ENCODE measurements at regions not wholly inside any gene's neighbourhood (a gene's known extent, or its start where the extent isn't known, plus 50 kb on each side); places are given as distances from the start of the nearest gene placed in this dataset.
"Not testable (repeated sequence)": the region's sequence is repeated elsewhere in the genome, so short reads cannot be mapped to it uniquely, and the experiment has no call there.

GRCh38 chr17:36850790-36851189 lies 86.5 kb upstream of the LHX1 start:
- Mint-ChIP-seq H3K9me3 (peaks cover 2% of the 10 kb centered on the region), H3K4me1 (peaks cover 2% of the 10 kb centered on the region), H3K4me3 (no peak overlapping the region), H3K36me3 (peaks cover 1% of the 10 kb centered on the region), H3K27me3 (peaks cover 3% of the 10 kb centered on the region), H3K27ac (no peak overlapping the region)
- ATAC-seq (ENCODE audit: low read depth) (no peak), DNase-seq (ENCODE audit: low spot score in 2 of 2) (no peak)

- ATAC-seq (ENCODE audit: low read depth): no peak
- Mint-ChIP-seq H3K36me3 (peaks cover 1% of the 10 kb centered on the region), H3K27me3 (peaks cover 4% of the 10 kb centered on the region), H3K4me1 (peaks cover 2% of the 10 kb centered on the region), H3K9me3 (peaks cover 2% of the 10 kb centered on the region), H3K27ac (no peak overlapping the region), H3K4me3 (no peak overlapping the region)
- DNase-seq (ENCODE audit: low spot score in 2 of 2): no peak
Measured at GRCh38 chr17:36851250-36851649, 86.0 kb upstream of the LHX1 start.

- not testable (repeated sequence) for H3K36me3 Mint-ChIP-seq; H3K27ac Mint-ChIP-seq; H3K27me3 Mint-ChIP-seq; DNase-seq (ENCODE audit: low spot score in 2 of 2); H3K9me3 Mint-ChIP-seq; H3K4me1 Mint-ChIP-seq; ATAC-seq (ENCODE audit: low read depth); H3K4me3 Mint-ChIP-seq
Measured at GRCh38 chr17:36852478-36852877, 84.8 kb upstream of the LHX1 start.

- H3K27me3 Mint-ChIP-seq: peaks cover 12% of the 10 kb centered on the region
- ATAC-seq (ENCODE audit: low read depth) (no peak), DNase-seq (ENCODE audit: low spot score in 2 of 2) (no peak)
- H3K36me3 Mint-ChIP-seq: peaks cover 1% of the 10 kb centered on the region
- no peak overlapping the region for H3K27ac Mint-ChIP-seq
- H3K4me1 Mint-ChIP-seq: peaks cover 2% of the 10 kb centered on the region
- no peak overlapping the region for H3K4me3 Mint-ChIP-seq
- H3K9me3 Mint-ChIP-seq: peaks cover 2% of the 10 kb centered on the region
Measured at GRCh38 chr17:36854982-36855381, 82.3 kb upstream of the LHX1 start.

- Mint-ChIP-seq H3K9me3 (peaks cover 2% of the 10 kb centered on the region), H3K4me1 (peaks cover 2% of the 10 kb centered on the region), H3K36me3 (peaks cover 1% of the 10 kb centered on the region), H3K27ac (no peak overlapping the region), H3K4me3 (no peak overlapping the region), H3K27me3 (peaks cover 13% of the 10 kb centered on the region)
- DNase-seq (ENCODE audit: low spot score in 2 of 2) (no peak), ATAC-seq (ENCODE audit: low read depth) (no peak)
Measured at GRCh38 chr17:36855459-36855858, 81.8 kb upstream of the LHX1 start.

- Mint-ChIP-seq H3K4me1 (peaks cover 2% of the 10 kb centered on the region), H3K4me3 (no peak overlapping the region), H3K27me3 (peaks cover 17% of the 10 kb centered on the region), H3K36me3 (peaks cover 1% of the 10 kb centered on the region), H3K9me3 (peaks cover 2% of the 10 kb centered on the region), H3K27ac (no peak overlapping the region)
- DNase-seq (ENCODE audit: low spot score in 2 of 2) (no peak), ATAC-seq (ENCODE audit: low read depth) (no peak)
Measured at GRCh38 chr17:36856222-36856621, 81.1 kb upstream of the LHX1 start.

GRCh38 chr17:36856903-36857381 lies 80.3 kb upstream of the LHX1 start:
- Mint-ChIP-seq H3K27ac (no peak overlapping the region), H3K27me3 (peaks cover 17% of the 10 kb centered on the region), H3K4me1 (peaks cover 2% of the 10 kb centered on the region), H3K9me3 (peaks cover 2% of the 10 kb centered on the region), H3K4me3 (no peak overlapping the region), H3K36me3 (peaks cover 1% of the 10 kb centered on the region)
- no peak for ATAC-seq (ENCODE audit: low read depth)
- DNase-seq (ENCODE audit: low spot score in 2 of 2): no peak

- ATAC-seq (ENCODE audit: low read depth) (no peak), DNase-seq (ENCODE audit: low spot score in 2 of 2) (no peak)
- H3K36me3 Mint-ChIP-seq: peaks cover 1% of the 10 kb centered on the region
- peaks cover 2% of the 10 kb centered on the region for H3K9me3 Mint-ChIP-seq
- H3K4me1 Mint-ChIP-seq: peaks cover 2% of the 10 kb centered on the region
- no peak overlapping the region for H3K27ac Mint-ChIP-seq
- H3K4me3 Mint-ChIP-seq: no peak overlapping the region
- peaks cover 17% of the 10 kb centered on the region for H3K27me3 Mint-ChIP-seq
Measured at GRCh38 chr17:36857698-36858097, 79.6 kb upstream of the LHX1 start.

- H3K4me3 Mint-ChIP-seq: no peak overlapping the region
- H3K36me3 Mint-ChIP-seq: peaks cover 1% of the 10 kb centered on the region
- no peak overlapping the region for H3K27ac Mint-ChIP-seq
- peaks cover 2% of the 10 kb centered on the region for H3K9me3 Mint-ChIP-seq
- DNase-seq (ENCODE audit: low spot score in 2 of 2) (no peak), ATAC-seq (ENCODE audit: low read depth) (no peak)
- H3K27me3 Mint-ChIP-seq: peaks cover 17% of the 10 kb centered on the region
- H3K4me1 Mint-ChIP-seq: peaks cover 2% of the 10 kb centered on the region
Measured at GRCh38 chr17:36858119-36859002, 78.9 kb upstream of the LHX1 start.

GRCh38 chr17:36859003-36859300 lies 78.3 kb upstream of the LHX1 start:
- peaks cover 2% of the 10 kb centered on the region for H3K9me3 Mint-ChIP-seq
- H3K4me1 Mint-ChIP-seq: peaks cover 2% of the 10 kb centered on the region
- peaks cover 17% of the 10 kb centered on the region for H3K27me3 Mint-ChIP-seq
- DNase-seq (ENCODE audit: low spot score in 2 of 2) (no peak), ATAC-seq (ENCODE audit: low read depth) (no peak)
- peaks cover 1% of the 10 kb centered on the region for H3K36me3 Mint-ChIP-seq
- no peak overlapping the region for H3K27ac Mint-ChIP-seq
- no peak overlapping the region for H3K4me3 Mint-ChIP-seq

- Mint-ChIP-seq H3K9me3 (peaks cover 2% of the 10 kb centered on the region), H3K4me3 (no peak overlapping the region), H3K4me1 (peaks cover 2% of the 10 kb centered on the region), H3K36me3 (peaks cover 1% of the 10 kb centered on the region), H3K27me3 (peaks cover 18% of the 10 kb centered on the region), H3K27ac (no peak overlapping the region)
- DNase-seq (ENCODE audit: low spot score in 2 of 2) (no peak), ATAC-seq (ENCODE audit: low read depth) (no peak)
Measured at GRCh38 chr17:36859706-36860105, 77.6 kb upstream of the LHX1 start.

GRCh38 chr17:36861531-36861930 lies 75.7 kb upstream of the LHX1 start:
- Mint-ChIP-seq H3K27me3 (peaks cover 17% of the 10 kb centered on the region), H3K9me3 (no peaks in the 10 kb centered on the region), H3K4me3 (no peak overlapping the region), H3K27ac (no peak overlapping the region), H3K36me3 (no peaks in the 10 kb centered on the region), H3K4me1 (no peaks in the 10 kb centered on the region)
- no peak for ATAC-seq (ENCODE audit: low read depth)
- no peak for DNase-seq (ENCODE audit: low spot score in 2 of 2)

- H3K27me3 Mint-ChIP-seq: peaks cover 13% of the 10 kb centered on the region
- no peak overlapping the region for H3K4me3 Mint-ChIP-seq
- H3K9me3 Mint-ChIP-seq: no peaks in the 10 kb centered on the region
- DNase-seq (ENCODE audit: low spot score in 2 of 2) (no peak), ATAC-seq (ENCODE audit: low read depth) (no peak)
- H3K27ac Mint-ChIP-seq: no peak overlapping the region
- no peaks in the 10 kb centered on the region for H3K36me3 Mint-ChIP-seq
- H3K4me1 Mint-ChIP-seq: no peaks in the 10 kb centered on the region
Measured at GRCh38 chr17:36862116-36862920, 75.0 kb upstream of the LHX1 start.

GRCh38 chr17:36863131-36863530 lies 74.1 kb upstream of the LHX1 start:
- H3K27ac Mint-ChIP-seq: no peak overlapping the region
- no peaks in the 10 kb centered on the region for H3K36me3 Mint-ChIP-seq
- no peaks in the 10 kb centered on the region for H3K4me1 Mint-ChIP-seq
- ATAC-seq (ENCODE audit: low read depth): no peak
- no peak for DNase-seq (ENCODE audit: low spot score in 2 of 2)
- peaks cover 15% of the 10 kb centered on the region for H3K27me3 Mint-ChIP-seq
- no peak overlapping the region for H3K4me3 Mint-ChIP-seq
- no peaks in the 10 kb centered on the region for H3K9me3 Mint-ChIP-seq

Measured in memory B cell (primary cell).